ENCODE measurements at regions not wholly inside any gene's neighbourhood (a gene's known extent, or its start where the extent isn't known, plus 50 kb on each side); places are given as distances from the start of the nearest gene placed in this dataset.

- H3K9me2 ChIP-seq (ENCODE audit: insufficient read depth, low read length): no peaks in the 10 kb centered on the region
- no peaks in the 10 kb centered on the region for H4K20me1 ChIP-seq (ENCODE audit: insufficient read depth, low read length)
- TF ChIP-seq CTCF (conservative IDR thresholded peaks at IDR 0.05; ENCODE audit: low read length): no peak
- no peak for TF ChIP-seq EZH2phosphoT487 (IDR thresholded peaks at IDR 0.05; ENCODE audit: borderline replicate concordance, low read depth, low read length)
- intact Hi-C loops (cut with micrococcal nuclease; ENCODE audit: unreplicated experiment): no loop called here
- H2AFZ ChIP-seq (ENCODE audit: low read length): no peak overlapping the region
- no peaks in the 10 kb centered on the region for H3K9me3 ChIP-seq (ENCODE audit: low read length)
- no peaks in the 10 kb centered on the region for H3K79me2 ChIP-seq (ENCODE audit: insufficient read depth, low read depth, low read length)
- H3K27ac ChIP-seq (ENCODE audit: low read depth, low read length, poor library complexity, severe bottlenecking): no peak overlapping the region
- no peaks in the 10 kb centered on the region for H3K4me1 ChIP-seq (ENCODE audit: insufficient read depth, low read length, poor library complexity, severe bottlenecking)
- no TSS peak for BruUV-seq (replicated peaks)
- ChIA-PET POLR2A (no interaction called here), CTCF (ENCODE audit: unreplicated experiment) (no interaction called here)
- H3K4me3 ChIP-seq (ENCODE audit: low read depth, low read length, poor library complexity, severe bottlenecking): no peak overlapping the region
- DNase-seq (ENCODE audit: low spot score): no peak
- no peak overlapping the region for H3K4me2 ChIP-seq (ENCODE audit: low read length)
- no peaks in the 10 kb centered on the region for H3K36me3 ChIP-seq (ENCODE audit: insufficient read depth, low read length)
Observed at GRCh38 chr9:87381746-87382145, 115.9 kb upstream of the DAPK1 start.

GRCh38 chr9:87382900-87383299, 114.8 kb upstream of the DAPK1 start:
- Histone ChIP-seq H3K9me3 (ENCODE audit: low read length) (no peaks in the 10 kb centered on the region), H3K9me2 (ENCODE audit: insufficient read depth, low read length) (no peaks in the 10 kb centered on the region), H3K4me3 (ENCODE audit: low read depth, low read length, poor library complexity, severe bottlenecking) (no peak overlapping the region), H3K36me3 (ENCODE audit: insufficient read depth, low read length) (no peaks in the 10 kb centered on the region), H3K27ac (ENCODE audit: low read depth, low read length, poor library complexity, severe bottlenecking) (no peak overlapping the region), H2AFZ (ENCODE audit: low read length) (no peak overlapping the region), H3K79me2 (ENCODE audit: insufficient read depth, low read depth, low read length) (no peaks in the 10 kb centered on the region), H3K4me1 (ENCODE audit: insufficient read depth, low read length, poor library complexity, severe bottlenecking) (no peaks in the 10 kb centered on the region), H4K20me1 (ENCODE audit: insufficient read depth, low read length) (no peaks in the 10 kb centered on the region), H3K4me2 (ENCODE audit: low read length) (no peak overlapping the region)
- BruUV-seq (replicated peaks): no TSS peak
- no peak for DNase-seq (ENCODE audit: low spot score)
- CTCF ChIA-PET (ENCODE audit: unreplicated experiment): no interaction called here
- POLR2A ChIA-PET: no interaction called here
- intact Hi-C loops (cut with micrococcal nuclease; ENCODE audit: unreplicated experiment): no loop called here
- TF ChIP-seq CTCF (conservative IDR thresholded peaks at IDR 0.05; ENCODE audit: low read length): no peak
- no peak for TF ChIP-seq EZH2phosphoT487 (IDR thresholded peaks at IDR 0.05; ENCODE audit: borderline replicate concordance, low read depth, low read length)

- ChIA-PET CTCF (ENCODE audit: unreplicated experiment) (no interaction called here), POLR2A (no interaction called here)
- no peak for TF ChIP-seq EZH2phosphoT487 (IDR thresholded peaks at IDR 0.05; ENCODE audit: borderline replicate concordance, low read depth, low read length)
- TF ChIP-seq CTCF (conservative IDR thresholded peaks at IDR 0.05; ENCODE audit: low read length): no peak
- H4K20me1 ChIP-seq (ENCODE audit: insufficient read depth, low read length): no peaks in the 10 kb centered on the region
- H3K4me3 ChIP-seq (ENCODE audit: low read depth, low read length, poor library complexity, severe bottlenecking): no peak overlapping the region
- no peaks in the 10 kb centered on the region for H3K36me3 ChIP-seq (ENCODE audit: insufficient read depth, low read length)
- H2AFZ ChIP-seq (ENCODE audit: low read length): no peak overlapping the region
- no TSS peak for BruUV-seq (replicated peaks)
- intact Hi-C loops (cut with micrococcal nuclease; ENCODE audit: unreplicated experiment): no loop called here
- no peak overlapping the region for H3K27ac ChIP-seq (ENCODE audit: low read depth, low read length, poor library complexity, severe bottlenecking)
- H3K9me3 ChIP-seq (ENCODE audit: low read length): no peaks in the 10 kb centered on the region
- H3K4me1 ChIP-seq (ENCODE audit: insufficient read depth, low read length, poor library complexity, severe bottlenecking): no peaks in the 10 kb centered on the region
- H3K4me2 ChIP-seq (ENCODE audit: low read length): no peak overlapping the region
- no peaks in the 10 kb centered on the region for H3K9me2 ChIP-seq (ENCODE audit: insufficient read depth, low read length)
- DNase-seq (ENCODE audit: low spot score): no peak
- no peaks in the 10 kb centered on the region for H3K79me2 ChIP-seq (ENCODE audit: insufficient read depth, low read depth, low read length)
Observed at GRCh38 chr9:87383344-87384150, 114.1 kb upstream of the DAPK1 start.

Measured in OCI-LY7 (cell line).